ENCODE measurements at regions not wholly inside any gene's neighbourhood (a gene's known extent, or its start where the extent isn't known, plus 50 kb on each side); places are given as distances from the start of the nearest gene placed in this dataset.

- Histone ChIP-seq H3K27ac (no peak overlapping the region), H3K36me3 (replicated peaks) (no peaks in the 10 kb centered on the region), H3K4me3 (ENCODE audit: low read depth, low read length) (no peak overlapping the region), H3K27me3 (replicated peaks) (peaks cover 2% of the 10 kb centered on the region)
- no peak for DNase-seq
- TF ChIP-seq CTCF (IDR thresholded peaks at IDR 0.05; ENCODE audit: low read depth, low read length, missing control alignments): no peak
- in situ Hi-C loops (cut with HindIII; ENCODE audit: low pct_ligation_motif_present, low sequenced_read_pairs): no loop called here
Measured at GRCh38 chr14:53796734-53797133, 159.9 kb downstream of the BMP4 start.

- Histone ChIP-seq H3K27ac (no peak overlapping the region), H3K36me3 (replicated peaks) (no peaks in the 10 kb centered on the region), H3K4me3 (ENCODE audit: low read depth, low read length) (no peak overlapping the region), H3K27me3 (replicated peaks) (peaks cover 2% of the 10 kb centered on the region)
- in situ Hi-C loops (cut with HindIII; ENCODE audit: low pct_ligation_motif_present, low sequenced_read_pairs): no loop called here
- DNase-seq: no peak
- no peak for TF ChIP-seq CTCF (IDR thresholded peaks at IDR 0.05; ENCODE audit: low read depth, low read length, missing control alignments)
Measured at GRCh38 chr14:53793790-53794505, 162.7 kb downstream of the BMP4 start.

GRCh38 chr14:53792909-53793308 lies 163.7 kb downstream of the BMP4 start:
- H3K36me3 ChIP-seq (replicated peaks): no peaks in the 10 kb centered on the region
- DNase-seq: no peak
- in situ Hi-C loops (cut with HindIII; ENCODE audit: low pct_ligation_motif_present, low sequenced_read_pairs): no loop called here
- H3K27ac ChIP-seq: no peak overlapping the region
- H3K4me3 ChIP-seq (ENCODE audit: low read depth, low read length): no peak overlapping the region
- no peak for TF ChIP-seq CTCF (IDR thresholded peaks at IDR 0.05; ENCODE audit: low read depth, low read length, missing control alignments)
- H3K27me3 ChIP-seq (replicated peaks): peaks cover 2% of the 10 kb centered on the region

- Histone ChIP-seq H3K36me3 (replicated peaks) (no peaks in the 10 kb centered on the region), H3K27me3 (replicated peaks) (no peaks in the 10 kb centered on the region), H3K4me3 (ENCODE audit: low read depth, low read length) (no peak overlapping the region), H3K27ac (no peak overlapping the region)
- in situ Hi-C loops (cut with HindIII; ENCODE audit: low pct_ligation_motif_present, low sequenced_read_pairs): no loop called here
- TF ChIP-seq CTCF (IDR thresholded peaks at IDR 0.05; ENCODE audit: low read depth, low read length, missing control alignments): no peak
- DNase-seq: no peak
Measured at GRCh38 chr14:53790731-53791500, 165.7 kb downstream of the BMP4 start.

- H3K27ac ChIP-seq: no peak overlapping the region
- no peak for TF ChIP-seq CTCF (IDR thresholded peaks at IDR 0.05; ENCODE audit: low read depth, low read length, missing control alignments)
- H3K36me3 ChIP-seq (replicated peaks): no peaks in the 10 kb centered on the region
- H3K4me3 ChIP-seq (ENCODE audit: low read depth, low read length): no peak overlapping the region
- in situ Hi-C loops (cut with HindIII; ENCODE audit: low pct_ligation_motif_present, low sequenced_read_pairs): no loop called here
- H3K27me3 ChIP-seq (replicated peaks): no peaks in the 10 kb centered on the region
- no peak for DNase-seq
Measured at GRCh38 chr14:53788566-53788965, 168.1 kb downstream of the BMP4 start.
